ENCODE measurements at regions not wholly inside any gene's neighbourhood (a gene's known extent, or its start where the extent isn't known, plus 50 kb on each side); places are given as distances from the start of the nearest gene placed in this dataset.

DNA sequence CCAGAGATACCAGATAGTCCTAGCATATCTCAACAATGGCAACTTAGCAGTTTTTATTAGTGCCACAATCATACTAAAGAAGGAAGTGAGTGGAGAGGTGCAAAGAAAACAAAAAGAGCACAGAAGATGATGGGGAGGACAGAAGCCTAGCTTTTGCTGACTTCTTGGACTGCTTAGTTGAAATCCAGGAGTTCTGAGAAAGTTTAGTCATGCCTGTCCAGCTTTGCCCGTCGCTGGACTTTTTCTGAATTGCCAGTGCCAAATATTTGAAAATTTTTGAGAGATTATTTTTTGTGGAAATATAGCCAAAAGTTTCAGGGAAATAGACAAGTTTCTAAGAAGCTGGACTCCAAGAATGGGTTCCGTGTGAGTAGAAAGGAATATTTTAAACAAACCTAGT lies 558.7 kb upstream of the TNP1 start:
- TF ChIP-seq, protein P1, sequence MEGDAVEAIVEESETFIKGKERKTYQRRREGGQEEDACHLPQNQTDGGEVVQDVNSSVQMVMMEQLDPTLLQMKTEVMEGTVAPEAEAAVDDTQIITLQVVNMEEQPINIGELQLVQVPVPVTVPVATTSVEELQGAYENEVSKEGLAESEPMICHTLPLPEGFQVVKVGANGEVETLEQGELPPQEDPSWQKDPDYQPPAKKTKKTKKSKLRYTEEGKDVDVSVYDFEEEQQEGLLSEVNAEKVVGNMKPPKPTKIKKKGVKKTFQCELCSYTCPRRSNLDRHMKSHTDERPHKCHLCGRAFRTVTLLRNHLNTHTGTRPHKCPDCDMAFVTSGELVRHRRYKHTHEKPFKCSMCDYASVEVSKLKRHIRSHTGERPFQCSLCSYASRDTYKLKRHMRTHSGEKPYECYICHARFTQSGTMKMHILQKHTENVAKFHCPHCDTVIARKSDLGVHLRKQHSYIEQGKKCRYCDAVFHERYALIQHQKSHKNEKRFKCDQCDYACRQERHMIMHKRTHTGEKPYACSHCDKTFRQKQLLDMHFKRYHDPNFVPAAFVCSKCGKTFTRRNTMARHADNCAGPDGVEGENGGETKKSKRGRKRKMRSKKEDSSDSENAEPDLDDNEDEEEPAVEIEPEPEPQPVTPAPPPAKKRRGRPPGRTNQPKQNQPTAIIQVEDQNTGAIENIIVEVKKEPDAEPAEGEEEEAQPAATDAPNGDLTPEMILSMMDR (IDR thresholded peaks at IDR 0.05; ENCODE audit: poor library complexity), result no peak
- TF ChIP-seq EZH2 (IDR thresholded peaks at IDR 0.05; ENCODE audit: borderline replicate concordance), result no peak
